Body of pancreas (tissue), 4 donors: ENCODE measurements at regions not wholly inside any gene's neighbourhood (a gene's known extent, or its start where the extent isn't known, plus 50 kb on each side); places are given as distances from the start of the nearest gene placed in this dataset.

Experiments
- POLR2A ChIP-seq, 3 donors: fragments of 450-650 bp; IDR thresholded peaks; one replicate each; pipeline ENCODE4 v1.6.1; 2016; ENCODE audit warnings: antibody characterized with exemption in 3 of 3, mild to moderate bottlenecking in 2 of 3
- TF ChIP-seq, protein P1 (sequence below), 7 experiments: fragments of 450-650 bp in 4 of 7; fragments of 200-600 bp in 3 of 7; sonication (generic) in 3 of 7; IDR thresholded peaks; one replicate each; pipeline ENCODE4 v1.5.1; 2016 to 2019; ENCODE audit warnings: antibody characterized with exemption in 7 of 7

DNA sequence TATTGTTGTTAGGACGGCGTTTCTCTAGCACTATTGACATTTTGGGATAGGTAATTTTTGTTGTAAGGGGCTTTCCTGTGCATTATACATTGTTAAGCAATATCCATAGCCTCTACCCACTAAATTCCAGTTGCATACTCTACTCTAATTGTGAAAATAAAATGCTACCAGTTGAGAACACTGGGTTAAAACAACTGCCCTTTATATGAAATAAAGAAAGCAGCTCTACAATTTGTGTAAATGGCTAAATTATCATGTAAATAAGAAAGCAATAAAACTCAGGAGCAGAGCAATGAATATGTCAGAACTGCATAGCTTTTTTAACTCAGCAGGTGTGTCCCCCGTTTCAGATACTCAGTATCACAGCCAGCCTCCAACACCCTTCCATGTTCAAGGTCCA, 812.7 kb upstream of the NRXN1 start:
- TF ChIP-seq POLR2A (IDR thresholded peaks at IDR 0.05) = no peak
- TF ChIP-seq, protein P1, sequence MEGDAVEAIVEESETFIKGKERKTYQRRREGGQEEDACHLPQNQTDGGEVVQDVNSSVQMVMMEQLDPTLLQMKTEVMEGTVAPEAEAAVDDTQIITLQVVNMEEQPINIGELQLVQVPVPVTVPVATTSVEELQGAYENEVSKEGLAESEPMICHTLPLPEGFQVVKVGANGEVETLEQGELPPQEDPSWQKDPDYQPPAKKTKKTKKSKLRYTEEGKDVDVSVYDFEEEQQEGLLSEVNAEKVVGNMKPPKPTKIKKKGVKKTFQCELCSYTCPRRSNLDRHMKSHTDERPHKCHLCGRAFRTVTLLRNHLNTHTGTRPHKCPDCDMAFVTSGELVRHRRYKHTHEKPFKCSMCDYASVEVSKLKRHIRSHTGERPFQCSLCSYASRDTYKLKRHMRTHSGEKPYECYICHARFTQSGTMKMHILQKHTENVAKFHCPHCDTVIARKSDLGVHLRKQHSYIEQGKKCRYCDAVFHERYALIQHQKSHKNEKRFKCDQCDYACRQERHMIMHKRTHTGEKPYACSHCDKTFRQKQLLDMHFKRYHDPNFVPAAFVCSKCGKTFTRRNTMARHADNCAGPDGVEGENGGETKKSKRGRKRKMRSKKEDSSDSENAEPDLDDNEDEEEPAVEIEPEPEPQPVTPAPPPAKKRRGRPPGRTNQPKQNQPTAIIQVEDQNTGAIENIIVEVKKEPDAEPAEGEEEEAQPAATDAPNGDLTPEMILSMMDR (IDR thresholded peaks at IDR 0.05) = no peak
